Left lobe of liver (tissue), 2 donors: ENCODE measurements at regions not wholly inside any gene's neighbourhood (a gene's known extent, or its start where the extent isn't known, plus 50 kb on each side); places are given as distances from the start of the nearest gene placed in this dataset.
"Not testable (repeated sequence)": the region's sequence is repeated elsewhere in the genome, so short reads cannot be mapped to it uniquely, and the experiment has no call there.

Source experiments
- ATAC-seq: fragments of 200-7000 bp; cut with Tn5 transposase; one replicate; pipeline ENCODE4 v1.9.1; 2020; ENCODE audit warnings: mild to moderate bottlenecking, moderate library complexity
- DNase-seq: peaks from one replicate; pipeline ENCODE4 v3.0.0-alpha.2; 2020; ENCODE audit warnings: low spot score
- donor health status: DM: no; HTN: no; CAD: no; lungs with moderate emphysema.
- donor health status: DM: no; HTN: yes; CAD: no.

DNA sequence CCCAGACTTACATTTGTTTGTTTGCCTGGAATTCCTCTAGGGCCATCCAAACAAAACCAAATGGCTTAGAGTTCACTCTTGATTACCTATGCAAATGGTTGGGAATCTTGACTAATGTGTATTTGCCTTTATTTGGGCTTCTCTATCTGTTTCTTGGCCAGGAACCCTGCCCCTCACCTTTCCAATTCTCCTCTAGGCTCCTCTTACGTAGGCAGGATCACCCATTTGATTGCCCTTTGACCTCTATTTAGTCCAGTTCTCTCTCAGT is 123.0 kb upstream of the DYRK2 start:
- DNase-seq (no peak), ATAC-seq (no peak)

DNA sequence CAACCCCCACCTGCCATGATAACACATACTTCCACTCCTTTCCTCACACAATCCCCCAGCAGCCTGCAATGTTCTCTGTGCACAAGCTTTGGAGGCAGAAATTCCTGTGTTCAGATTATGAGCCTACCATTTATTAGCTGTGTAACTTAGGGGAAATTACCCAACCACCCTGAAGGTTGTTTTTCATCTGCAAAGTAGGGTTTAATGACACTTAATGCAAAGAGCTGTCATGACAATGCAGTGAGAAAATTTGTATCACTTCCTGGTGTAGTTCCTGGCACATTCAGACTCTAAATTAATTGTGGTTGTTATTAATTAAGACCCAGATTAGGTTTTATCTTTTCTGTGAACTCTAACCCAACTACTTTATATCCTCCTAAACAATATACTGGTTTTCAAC is 122.4 kb upstream of the DYRK2 start:
- no peak for ATAC-seq
- DNase-seq = no peak

DNA sequence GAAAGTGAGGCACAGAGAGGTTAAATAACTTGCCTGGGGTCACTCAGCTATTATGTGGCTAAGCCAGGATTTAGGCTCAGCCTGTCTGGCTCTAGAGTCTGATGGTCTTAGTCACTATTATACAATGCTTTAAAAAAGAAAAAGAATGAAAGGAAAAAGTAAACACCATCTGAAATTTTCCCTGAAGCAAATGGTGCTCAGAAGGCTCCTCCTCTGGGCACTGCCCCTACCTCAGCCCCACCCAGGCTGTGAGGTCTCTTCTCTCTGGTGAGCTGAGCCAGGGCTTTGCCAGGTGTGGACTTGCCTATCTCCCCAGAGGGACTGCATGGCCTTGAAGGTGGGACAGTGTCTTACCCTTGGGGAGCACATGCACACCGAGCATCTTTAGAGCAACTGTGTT is 117.5 kb upstream of the DYRK2 start:
- DNase-seq = no peak
- ATAC-seq = no peak

DNA sequence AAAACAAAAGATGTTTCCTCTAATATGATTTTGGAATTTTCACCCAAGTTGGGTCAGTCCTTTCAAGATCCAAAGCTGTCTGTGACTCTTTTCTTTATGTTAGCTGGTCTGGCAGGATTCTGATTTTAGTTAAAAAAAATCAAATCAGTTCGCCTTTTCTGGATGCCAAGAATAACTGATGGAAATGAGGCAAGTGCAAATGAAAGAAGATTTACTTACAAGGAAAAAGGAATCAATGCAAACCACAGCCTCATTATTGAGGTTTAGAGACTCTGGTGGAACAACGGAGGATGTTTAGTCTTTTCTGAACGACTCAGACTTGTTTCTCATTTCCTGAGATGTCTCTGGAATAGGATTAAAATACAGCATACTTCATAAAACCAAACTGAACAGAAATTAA is 117.0 kb upstream of the DYRK2 start:
- ATAC-seq (no peak), DNase-seq (no peak)

DNA sequence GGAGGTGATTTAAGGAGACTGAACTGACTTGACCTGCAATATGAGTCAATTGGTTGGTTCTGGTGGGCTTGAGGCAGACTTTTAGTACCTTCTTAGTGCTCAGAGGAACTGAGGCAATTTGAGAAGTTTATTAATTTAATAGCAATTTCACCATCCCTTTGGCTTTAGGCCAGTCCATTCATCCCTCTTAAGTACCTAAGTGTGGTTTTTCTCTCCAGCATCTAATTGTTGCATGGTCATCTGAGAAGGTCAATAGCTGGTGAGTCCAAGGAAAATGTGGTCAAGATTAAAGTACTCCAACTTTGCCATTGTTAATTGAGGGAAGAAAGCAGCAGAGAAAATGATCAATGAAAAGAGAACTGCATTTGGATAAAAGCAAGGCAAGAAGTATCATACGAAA is 115.4 kb upstream of the DYRK2 start:
- ATAC-seq = no peak
- no peak for DNase-seq

DNA sequence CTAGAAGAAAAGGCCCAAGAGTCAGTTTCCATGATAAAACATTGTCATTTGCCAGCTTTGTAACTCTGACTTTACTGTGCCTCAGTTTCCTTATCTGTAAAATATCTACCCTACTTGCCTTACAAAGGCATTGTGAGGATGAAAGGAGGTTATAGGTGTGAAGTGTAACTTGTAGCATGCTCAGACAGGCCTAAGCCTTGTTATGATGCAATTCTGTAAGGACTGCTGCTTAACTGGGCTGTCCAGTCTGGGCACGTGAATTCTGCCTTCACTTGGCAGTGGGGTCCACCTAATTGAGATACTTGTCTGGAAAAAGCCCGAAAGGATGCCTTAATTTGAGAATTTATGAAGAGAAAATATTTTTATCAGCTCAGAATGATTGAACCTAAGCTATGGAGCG is 114.5 kb upstream of the DYRK2 start:
- no peak for DNase-seq
- ATAC-seq = no peak

DNA sequence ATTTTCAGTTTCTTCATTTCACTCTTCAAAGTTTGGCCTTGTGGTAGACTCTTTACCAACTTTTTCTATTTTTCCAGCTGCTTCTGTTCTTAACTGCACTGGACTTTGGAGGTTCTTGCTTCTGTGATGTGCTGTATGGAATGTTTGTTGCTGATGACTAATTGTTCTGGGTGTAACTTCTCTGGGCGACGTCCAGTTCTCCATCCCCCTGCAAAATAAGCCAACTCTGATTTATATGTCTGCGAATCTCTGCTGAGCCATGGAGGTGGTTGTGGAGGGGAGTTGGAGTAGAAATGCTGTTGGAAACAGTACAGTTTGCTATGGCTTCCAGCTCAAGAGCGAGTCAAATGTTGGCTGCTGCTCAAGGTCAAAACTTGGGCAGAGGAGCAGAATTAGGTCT is 113.9 kb upstream of the DYRK2 start:
- no peak for ATAC-seq
- DNase-seq = no peak

DNA sequence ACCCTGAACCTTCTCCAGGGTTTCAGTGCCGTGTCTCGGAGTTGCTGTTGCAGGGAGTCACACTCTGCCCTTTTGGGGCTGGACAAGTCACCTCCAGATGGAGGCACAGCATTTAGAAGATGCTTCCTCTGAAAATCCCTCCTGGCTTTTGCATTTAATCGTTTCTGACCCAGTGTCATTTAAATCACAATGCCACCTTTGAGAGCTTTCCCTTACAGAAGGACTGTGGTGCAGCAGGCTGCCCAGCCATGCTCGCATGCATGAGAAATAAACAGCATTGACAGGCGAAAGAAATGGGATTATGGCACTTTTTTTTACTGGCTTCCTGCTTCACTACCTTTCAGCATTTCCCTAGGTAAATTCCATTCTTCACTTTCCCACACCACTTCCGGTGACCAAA is 113.4 kb upstream of the DYRK2 start:
- DNase-seq (no peak), ATAC-seq (no peak)

DNA sequence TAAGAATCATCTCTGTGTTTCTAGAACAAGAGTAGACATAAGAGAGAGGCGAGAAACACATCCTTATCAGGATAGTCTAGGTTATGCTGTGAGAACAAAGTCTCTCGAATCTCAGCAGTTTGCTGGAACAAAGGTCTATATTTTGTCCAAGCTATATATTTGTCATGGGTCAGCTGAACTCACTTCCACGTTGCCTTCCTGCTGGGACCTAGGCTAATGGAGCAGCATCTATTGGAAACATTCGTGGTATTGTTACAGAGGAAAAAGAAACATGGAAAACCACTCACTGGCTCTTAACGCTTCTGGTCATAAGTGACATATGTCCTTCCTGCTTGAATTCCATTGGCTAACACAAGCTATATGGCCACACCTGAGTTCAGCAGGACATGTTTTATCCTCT is 112.6 kb upstream of the DYRK2 start:
- ATAC-seq = no peak
- DNase-seq = no peak

DNA sequence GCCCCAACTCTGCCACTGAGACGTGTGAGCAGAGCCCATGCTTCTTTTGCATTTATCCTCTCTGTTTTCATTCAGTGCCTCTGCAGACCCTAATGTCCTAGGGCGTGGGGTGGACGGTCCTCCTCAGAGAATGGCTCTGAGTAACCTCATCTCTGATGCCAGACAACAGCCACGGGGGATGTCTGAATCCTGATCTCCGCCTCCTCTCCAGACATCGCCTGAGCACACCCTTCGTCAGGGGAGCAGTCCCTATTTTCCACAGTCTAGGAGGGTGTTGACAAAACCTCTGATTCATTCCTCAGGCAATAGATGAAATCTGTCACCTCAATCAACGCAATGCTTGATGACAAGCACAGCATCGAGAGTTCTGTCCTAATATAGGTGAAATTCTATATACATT is 109.2 kb upstream of the DYRK2 start:
- ATAC-seq (no peak), DNase-seq (no peak)

DNA sequence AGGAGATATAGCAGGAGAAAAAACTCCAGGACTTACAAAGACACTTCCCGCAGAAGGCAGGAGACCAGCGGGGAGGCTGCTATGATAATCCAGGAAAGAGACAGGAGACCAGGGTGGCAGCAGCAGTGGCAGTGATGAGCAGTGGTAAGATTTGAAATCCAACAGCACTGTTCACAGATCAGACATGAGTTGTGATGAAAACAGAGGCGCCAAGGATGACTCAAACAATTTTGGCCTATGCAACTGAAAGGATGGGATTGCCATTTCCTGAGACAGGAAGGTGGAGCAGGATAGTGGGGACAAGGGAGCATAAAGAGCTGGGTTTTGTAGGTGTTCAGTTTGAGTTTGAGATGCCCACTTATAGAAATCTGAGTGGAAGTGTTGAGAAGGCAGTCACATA is 108.6 kb upstream of the DYRK2 start:
- no peak for DNase-seq
- no peak for ATAC-seq

DNA sequence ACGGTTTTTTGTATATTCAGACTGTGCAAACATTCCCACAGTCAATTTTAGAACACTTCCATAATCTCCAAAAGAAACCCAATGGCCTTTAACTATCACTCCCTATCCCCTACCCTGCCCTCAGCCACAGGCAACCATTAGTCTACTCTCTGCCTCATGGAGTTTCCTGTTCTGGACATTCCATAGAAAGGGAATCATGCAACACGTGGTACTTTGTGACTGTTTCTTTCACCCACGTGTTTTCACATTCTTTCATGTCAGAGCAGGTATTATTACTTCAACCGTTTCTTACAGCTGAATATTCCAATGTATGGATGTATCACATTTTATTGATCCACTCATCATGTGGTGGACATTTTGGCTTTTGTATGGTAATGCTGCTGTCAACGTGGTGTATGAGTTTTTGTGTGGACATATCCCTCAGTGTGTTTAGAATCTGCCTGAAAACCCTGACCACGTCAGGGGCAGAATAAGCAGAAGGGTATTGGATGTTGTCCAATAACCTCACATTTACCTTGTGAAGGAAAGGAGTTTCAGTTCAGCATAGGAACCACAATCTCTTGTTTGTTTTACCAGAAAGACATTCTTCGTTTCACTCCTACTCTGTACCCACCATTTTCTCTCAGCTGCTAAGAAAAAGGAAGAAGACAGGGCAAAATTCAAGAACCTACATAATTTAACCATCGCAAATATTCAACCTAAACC is 107.5 kb upstream of the DYRK2 start:
- ATAC-seq (no peak), DNase-seq (no peak)

DNA sequence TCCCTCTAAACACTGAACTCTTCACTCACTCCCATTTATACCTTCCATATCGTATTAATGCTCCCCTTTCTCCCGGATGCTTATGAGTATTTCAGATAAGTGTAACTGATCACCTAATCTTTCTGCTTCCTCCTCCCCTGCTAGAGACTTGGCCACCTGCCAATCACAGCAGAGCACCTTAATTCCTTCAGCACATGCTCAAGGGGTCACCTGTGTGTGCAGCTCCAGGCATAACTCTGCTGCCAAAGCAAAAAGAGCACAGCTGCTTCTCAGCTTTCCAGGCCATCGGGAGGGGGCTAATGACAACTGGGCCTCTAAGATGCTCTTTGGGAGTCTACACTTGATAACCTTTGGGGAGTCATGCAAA is 106.9 kb upstream of the DYRK2 start:
- ATAC-seq (no peak), DNase-seq (no peak)

DNA sequence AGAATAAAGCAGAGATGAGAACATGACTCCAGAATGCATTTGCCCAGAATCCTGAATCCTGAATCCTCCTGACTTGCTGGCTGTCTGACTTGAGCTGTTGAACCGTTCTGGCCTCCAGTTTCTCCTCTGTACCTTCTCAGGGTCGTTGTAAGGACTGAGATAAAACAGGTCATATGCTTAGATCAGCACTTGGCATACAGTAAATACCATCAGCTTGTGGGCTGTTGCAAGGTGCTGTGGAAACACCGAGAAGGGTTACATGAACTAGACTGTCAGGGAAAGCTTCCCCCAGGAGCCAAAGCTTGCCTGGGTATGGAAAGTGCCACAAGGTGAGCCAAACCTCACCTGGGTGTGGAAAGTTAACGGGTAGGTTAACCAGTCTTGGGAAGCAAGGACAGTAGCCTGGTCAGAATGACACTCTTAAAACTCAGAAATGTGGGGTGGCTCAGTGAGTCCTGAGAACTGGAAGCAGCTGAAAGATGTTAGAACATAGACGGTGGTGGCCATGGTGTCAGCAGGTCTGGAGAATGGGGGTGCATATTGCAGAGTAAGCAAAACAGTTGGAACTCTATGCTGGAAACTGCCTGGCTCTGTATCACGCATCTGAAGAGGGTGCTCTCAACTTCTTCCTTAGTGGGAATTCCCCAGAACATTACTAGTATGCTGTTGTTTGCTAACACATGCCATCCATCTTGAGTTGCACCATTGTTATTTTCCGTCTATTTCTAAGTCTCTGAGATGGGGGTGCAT is 105.3 kb upstream of the DYRK2 start:
- ATAC-seq (no peak), DNase-seq (no peak)

DNA sequence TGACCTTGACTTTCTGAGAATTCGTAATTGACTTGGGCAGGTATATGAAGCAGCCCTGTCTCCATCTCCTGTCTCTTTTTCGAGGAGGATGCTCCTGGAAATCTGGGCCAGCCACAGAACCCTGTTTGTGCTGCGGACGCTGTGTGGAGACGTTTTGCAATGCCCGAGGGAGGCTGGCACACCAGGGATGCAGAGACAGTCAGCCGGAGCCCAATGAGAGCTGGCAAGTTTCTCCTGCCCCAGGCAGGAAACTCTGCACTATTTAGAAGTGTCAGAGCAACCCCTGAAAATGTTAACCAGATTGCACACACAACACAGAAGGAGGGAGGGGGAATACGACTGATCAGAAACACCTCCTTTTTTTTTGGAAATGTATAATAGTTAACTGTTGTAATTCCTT is 103.2 kb upstream of the DYRK2 start:
- ATAC-seq (no peak), DNase-seq (no peak)

DNA sequence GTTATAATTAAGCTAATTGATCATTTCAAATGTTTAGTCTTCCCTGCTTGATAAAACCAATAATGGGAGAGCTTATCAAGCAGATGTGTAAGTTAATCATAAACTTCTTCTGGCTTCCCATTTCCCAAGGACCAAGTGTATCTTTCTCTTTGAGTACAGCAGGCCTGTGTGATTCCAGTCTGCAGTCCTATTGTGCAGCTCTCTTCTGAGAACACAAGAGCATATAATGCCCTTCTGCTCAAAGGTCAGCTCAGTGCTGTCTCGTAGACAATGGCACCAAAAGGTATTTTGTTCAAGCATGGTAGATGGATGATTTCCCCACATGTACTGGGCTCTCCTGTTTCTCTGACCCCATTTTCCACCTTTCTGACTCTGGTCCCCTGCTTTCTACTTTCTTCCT is 101.8 kb upstream of the DYRK2 start:
- ATAC-seq = no peak

DNA sequence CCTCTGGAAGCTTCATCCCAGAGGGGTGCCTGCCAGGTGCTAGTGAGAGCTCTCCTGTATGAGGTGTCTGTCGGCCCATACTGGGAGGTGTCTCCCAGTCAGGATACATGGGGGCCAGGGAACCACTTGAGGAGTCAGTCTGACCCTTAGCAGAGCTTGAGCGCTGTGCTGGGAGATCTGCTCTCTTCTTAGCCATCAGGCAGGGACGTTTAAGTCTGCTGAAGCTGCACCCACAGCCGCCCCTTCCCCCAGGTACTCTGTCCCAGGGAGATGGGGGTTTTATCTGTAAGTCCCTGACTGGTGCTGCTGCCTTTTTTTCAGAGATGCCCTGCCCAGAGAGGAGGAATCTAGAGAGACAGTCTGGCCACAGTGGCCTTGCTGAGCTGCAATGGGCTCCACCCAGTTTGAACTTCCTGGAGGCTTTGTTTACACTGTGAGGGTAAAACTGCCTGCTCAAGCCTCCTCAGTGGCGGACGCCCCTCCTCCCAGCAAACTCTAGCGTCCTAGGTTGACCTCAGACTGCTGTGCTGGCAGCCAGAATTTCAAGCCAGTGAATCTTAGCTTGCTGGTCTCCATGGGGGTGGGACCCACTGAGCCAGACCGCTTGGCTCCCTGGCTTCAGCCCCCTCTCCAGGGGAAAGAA is 93.3 kb upstream of the DYRK2 start:
- DNase-seq = not testable (repeated sequence)

More for the DNA sequence above, 101.8 kb upstream of the DYRK2 start:
- no peak for DNase-seq

DNA sequence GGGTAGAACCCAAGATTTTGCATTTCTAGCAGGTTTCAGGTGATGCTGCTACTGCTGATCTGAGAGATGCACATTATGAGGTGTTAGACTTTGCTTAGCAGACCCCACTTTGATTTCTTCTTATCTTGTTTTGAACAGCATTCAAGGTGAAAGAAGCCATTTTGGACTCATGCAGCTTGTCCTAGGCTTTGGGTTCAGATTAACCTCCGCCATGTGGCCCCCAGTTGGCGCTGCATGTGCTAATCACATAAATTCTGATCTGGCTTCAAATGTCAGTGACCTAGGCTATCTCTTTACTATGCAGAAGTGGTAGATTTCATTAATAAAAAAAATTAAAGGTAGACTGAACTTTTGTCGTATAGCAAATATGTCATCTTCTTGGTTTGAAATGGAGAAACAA is 89.8 kb upstream of the DYRK2 start:
- DNase-seq = no peak
- no peak for ATAC-seq

More for the DNA sequence above, 93.3 kb upstream of the DYRK2 start:
- peak; percentile 39 for ATAC-seq

DNA sequence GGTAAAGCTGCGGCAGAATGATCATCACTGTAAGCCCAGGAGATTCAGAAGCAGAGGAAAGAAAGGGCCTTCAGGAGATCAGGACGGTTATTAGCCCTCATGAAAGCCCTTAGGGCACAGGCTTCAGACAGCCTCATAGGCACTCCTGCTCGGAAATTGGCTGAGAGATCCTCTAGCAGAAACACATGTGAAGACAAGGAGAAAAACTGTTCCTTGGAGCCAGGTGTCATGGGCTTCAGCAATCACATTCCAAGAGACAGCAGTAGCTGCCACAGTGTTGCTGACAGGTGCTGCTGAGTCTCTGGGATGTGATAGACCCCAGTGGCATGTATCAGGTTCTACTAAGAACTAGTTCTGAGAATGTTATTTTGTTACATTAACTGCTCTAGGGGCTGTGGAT is 88.8 kb upstream of the DYRK2 start:
- no peak for ATAC-seq

DNA sequence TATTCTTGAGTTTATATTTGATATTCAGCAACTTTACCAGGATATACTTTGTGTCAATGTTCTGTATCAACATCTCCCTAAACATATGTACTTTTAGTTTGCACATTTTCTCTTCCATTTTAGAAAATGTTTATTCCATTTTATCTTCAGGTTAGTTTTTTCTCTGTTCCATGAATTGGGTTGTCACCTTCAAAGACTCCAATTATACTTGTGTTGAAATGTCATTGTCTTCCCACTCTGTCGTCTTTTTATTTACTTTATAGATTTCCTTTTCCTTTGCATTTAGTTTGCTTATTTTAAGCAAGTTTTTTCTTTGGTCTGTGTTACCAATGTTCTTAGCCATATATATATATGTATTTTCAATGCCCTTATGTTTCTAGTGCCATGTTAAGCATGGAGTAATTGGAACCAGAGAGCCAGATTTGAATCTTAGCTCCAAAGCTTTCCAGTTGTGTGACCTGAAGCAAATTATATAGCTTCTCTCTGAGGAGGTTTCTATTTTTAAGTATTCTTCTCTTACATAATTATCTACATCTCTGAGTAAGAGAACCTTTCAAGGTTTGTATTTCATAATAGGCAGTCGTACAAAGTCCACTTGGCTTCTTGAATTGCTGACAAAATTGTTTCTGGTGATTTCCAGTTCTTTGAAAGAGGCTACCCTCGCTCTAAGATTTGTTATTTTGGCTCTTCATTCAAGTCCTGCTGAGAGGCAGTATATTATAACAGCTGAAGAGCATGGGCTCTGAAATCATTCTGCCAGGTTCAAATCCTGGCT is 85.8 kb upstream of the DYRK2 start:
- ATAC-seq = no peak
- DNase-seq = no peak

More for the DNA sequence above, 88.8 kb upstream of the DYRK2 start:
- no peak for DNase-seq

DNA sequence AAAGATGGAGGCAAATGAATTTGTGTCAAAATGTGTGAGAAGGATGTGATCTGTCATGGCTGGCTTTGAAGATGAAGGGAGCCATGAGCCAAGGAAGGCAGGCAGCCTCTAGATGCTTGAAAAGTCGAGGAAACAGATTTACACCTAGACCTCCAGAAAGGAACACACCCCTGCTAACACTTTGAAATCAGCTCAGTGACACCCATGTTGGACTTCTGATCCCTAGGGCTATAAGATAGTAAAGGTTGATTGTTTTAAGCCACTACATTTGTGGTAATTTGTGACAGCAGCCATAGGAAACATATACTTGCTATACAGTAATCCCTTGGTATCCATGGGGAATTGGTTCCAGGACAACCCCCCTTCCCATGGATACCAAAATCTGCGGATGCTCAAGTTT is 80.5 kb upstream of the DYRK2 start:
- ATAC-seq (no peak), DNase-seq (no peak)

DNA sequence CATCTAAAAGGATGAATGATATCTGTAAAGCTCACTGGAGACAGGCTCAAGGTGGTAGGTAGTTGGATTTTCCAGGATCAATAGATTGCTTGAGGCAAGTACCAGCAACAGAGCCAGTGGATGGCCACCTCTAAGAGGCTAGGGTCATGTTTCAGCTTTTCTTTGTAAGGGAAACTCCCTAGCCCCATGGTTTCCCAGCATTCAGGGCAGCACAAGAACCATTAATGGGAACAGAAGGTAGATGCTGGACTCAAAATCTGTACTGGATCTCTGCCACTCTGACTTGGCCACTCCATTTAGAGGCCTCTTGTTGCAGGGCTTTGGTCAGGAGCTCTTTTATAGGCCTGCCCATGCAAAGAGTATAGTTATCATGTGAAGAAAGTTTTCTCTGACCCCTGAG is 76.1 kb upstream of the DYRK2 start:
- no peak for DNase-seq
- no peak for ATAC-seq
